ENCODE measurements at regions not wholly inside any gene's neighbourhood (a gene's known extent, or its start where the extent isn't known, plus 50 kb on each side); places are given as distances from the start of the nearest gene placed in this dataset.

GRCh38 chr17:72481572-72481971 is 360.8 kb downstream of the SOX9 start:
- TF ChIP-seq CTCF (IDR thresholded peaks at IDR 0.05) (no peak), POLR2A (IDR thresholded peaks at IDR 0.05) (no peak)
- peaks cover 0 to 46% (median 0%) of the 10 kb centered on the region in 9 donors for H3K27me3 ChIP-seq
- intact Hi-C loops (cut with DNase I) = no loop called here
- H3K36me3 ChIP-seq = no peaks in the 10 kb centered on the region
- H3K27ac ChIP-seq = no peak overlapping the region
- DNase-seq (no peak), ATAC-seq (no peak)
- no peaks in the 10 kb centered on the region for H3K9me3 ChIP-seq
- H3K4me1 ChIP-seq = no peaks in the 10 kb centered on the region
- no peak overlapping the region for H3K4me3 ChIP-seq
- WGBS, 4 donors = 67 to 87% (median 84%) methylated on average over 2 of the region's 2 CpGs

- ATAC-seq = no peak
- Histone ChIP-seq H3K4me3 (no peak overlapping the region), H3K4me1 (no peaks in the 10 kb centered on the region), H3K27me3 (peaks cover 0 to 18% (median 0%) of the 10 kb centered on the region in 9 donors), H3K27ac (no peak overlapping the region), H3K9me3 (peaks cover 0 to 4% (median 0%) of the 10 kb centered on the region in 12 donors), H3K36me3 (no peaks in the 10 kb centered on the region)
- TF ChIP-seq CTCF (IDR thresholded peaks at IDR 0.05) (no peak), POLR2A (IDR thresholded peaks at IDR 0.05) (no peak)
- WGBS, 4 donors = 69 to 75% (median 73%) methylated on average over 4 of the region's 4 CpGs
- DNase-seq = no peak
- intact Hi-C loops (cut with DNase I) = no loop called here
These were observed 364.8 kb downstream of the SOX9 start for GRCh38 chr17:72485596-72485995.

GRCh38 chr17:72486806-72487205 is 366.0 kb downstream of the SOX9 start:
- DNase-seq (no peak), ATAC-seq (no peak)

GRCh38 chr17:72487731-72488494 is 367.1 kb downstream of the SOX9 start:
- TF ChIP-seq CTCF (IDR thresholded peaks at IDR 0.05) (no peak), POLR2A (IDR thresholded peaks at IDR 0.05) (no peak)
- Histone ChIP-seq H3K36me3 (no peaks in the 10 kb centered on the region), H3K27ac (no peak overlapping the region), H3K9me3 (peaks cover 0 to 11% (median 0%) of the 10 kb centered on the region in 12 donors), H3K27me3 (peaks cover 0 to 15% (median 0%) of the 10 kb centered on the region in 9 donors), H3K4me1 (no peaks in the 10 kb centered on the region), H3K4me3 (no peak overlapping the region)
- 57 to 64% (median 58%) methylated on average over 17 to 19 of the region's 19 CpGs for WGBS, 4 donors
- ATAC-seq (no peak), DNase-seq (no peak)
- intact Hi-C loops (cut with DNase I) = no loop called here

More at GRCh38 chr17:72486806-72487205, 366.0 kb downstream of the SOX9 start:
- H3K9me3 ChIP-seq = peaks cover 0 to 11% (median 0%) of the 10 kb centered on the region in 12 donors
- H3K27ac ChIP-seq = no peak overlapping the region
- intact Hi-C loops (cut with DNase I) = no loop called here
- H3K4me1 ChIP-seq = no peaks in the 10 kb centered on the region
- no peaks in the 10 kb centered on the region for H3K36me3 ChIP-seq
- no peak for TF ChIP-seq CTCF (IDR thresholded peaks at IDR 0.05)
- no peak for TF ChIP-seq POLR2A (IDR thresholded peaks at IDR 0.05)
- H3K4me3 ChIP-seq = no peak overlapping the region
- peaks cover 0 to 18% (median 0%) of the 10 kb centered on the region in 9 donors for H3K27me3 ChIP-seq

Data from heart left ventricle (tissue), 16 donors.